HG02943 (cell line): ENCODE measurements at regions not wholly inside any gene's neighbourhood (a gene's known extent, or its start where the extent isn't known, plus 50 kb on each side); places are given as distances from the start of the nearest gene placed in this dataset.

Experiments
- ATAC-seq: cut with Tn5 transposase; IDR thresholded peaks from one replicate; pipeline ENCODE4 v1.9.1; 2021; ENCODE audit warnings: mild to moderate bottlenecking, low read depth, moderate library complexity; ENCODE audit not compliant: unreplicated experiment

- ATAC-seq = no peak
These were observed 680.0 kb downstream of the SEMA5A start for GRCh38 chr5:8865686-8866374.

DNA sequence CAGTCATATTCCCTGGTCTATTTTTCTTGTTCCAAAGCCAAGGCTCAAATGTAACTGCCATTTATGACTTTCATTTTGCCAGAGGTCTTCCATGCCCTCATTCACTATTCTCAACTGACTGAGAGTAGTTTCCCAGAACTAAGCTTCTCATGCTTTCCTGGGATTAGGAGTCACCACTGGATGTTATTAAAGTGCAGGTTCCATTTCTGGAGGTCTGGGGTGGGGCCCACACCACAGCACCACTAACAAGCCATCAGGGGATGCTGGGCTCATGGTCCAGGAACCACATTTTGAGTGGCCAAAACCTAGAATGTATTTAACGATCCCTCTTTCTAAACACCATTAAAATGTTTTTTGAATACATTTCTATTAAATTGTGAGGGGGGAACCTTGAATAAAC lies 677.6 kb downstream of the SEMA5A start:
- no peak for ATAC-seq

DNA sequence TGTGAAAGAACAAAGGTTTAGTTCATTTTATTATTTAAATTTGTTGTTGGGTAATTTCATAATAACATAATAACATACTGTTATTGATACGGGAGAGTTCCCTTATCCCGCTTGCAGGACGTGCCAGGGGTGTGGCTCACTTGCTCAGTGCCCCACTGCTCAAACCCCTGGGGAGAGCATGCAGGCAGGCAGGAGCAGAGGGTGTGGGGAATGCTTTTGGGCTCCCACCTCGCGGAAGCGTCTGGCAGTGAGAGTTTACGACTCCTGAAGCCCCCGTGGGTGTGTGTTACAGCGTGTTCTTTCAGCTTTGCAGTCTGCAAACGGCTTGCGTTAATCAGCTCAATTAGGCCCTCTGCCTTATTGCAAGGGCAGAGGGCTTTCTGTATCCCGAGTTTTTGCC lies 675.9 kb downstream of the SEMA5A start:
- ATAC-seq = no peak

- no peak for ATAC-seq
These were observed 675.4 kb downstream of the SEMA5A start for GRCh38 chr5:8870349-8870958.

DNA sequence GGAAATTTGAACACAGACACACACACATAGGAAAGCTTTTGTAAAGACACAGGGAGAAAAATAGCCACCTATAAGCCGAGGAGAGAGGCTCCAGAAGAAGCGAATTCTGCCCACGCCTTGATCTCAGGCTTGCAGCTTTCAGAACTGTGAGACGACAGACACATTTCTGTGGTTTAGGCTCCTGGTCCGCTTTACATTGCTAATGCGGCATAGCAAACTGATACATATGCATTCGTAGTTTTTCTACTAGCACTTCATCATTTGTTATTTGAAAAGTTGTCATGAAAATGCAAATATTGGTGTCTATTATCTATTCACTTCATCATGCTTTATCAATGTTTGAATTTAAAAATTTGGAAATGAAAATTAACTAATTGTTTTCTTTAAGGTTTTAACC lies 674.9 kb downstream of the SEMA5A start:
- ATAC-seq = no peak

GRCh38 chr5:8871446-8871845 lies 674.4 kb downstream of the SEMA5A start:
- no peak for ATAC-seq

- ATAC-seq = no peak
These were observed 670.2 kb downstream of the SEMA5A start for GRCh38 chr5:8875722-8876121.

DNA sequence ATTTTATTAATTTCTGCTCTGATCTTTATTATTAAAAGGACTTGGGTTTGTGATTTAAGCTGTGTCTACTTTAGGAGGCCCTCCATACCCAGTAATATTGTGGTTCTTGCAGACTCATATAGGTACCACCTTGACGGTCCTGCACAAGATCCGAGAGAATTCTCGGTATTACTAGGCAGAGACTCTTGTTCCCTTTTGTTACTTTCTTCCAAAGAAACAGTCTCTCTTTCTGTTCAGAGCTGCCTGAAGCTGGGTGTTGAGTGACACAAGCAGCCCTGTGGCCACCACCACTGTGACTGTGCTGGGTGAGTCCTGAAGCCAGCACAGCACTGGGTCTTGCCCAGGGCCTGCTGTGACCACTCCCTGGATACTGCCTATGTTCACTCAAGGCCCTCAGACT lies 666.6 kb downstream of the SEMA5A start:
- no peak for ATAC-seq

- ATAC-seq = no peak
These were observed 661.8 kb downstream of the SEMA5A start for GRCh38 chr5:8884029-8884428.

DNA sequence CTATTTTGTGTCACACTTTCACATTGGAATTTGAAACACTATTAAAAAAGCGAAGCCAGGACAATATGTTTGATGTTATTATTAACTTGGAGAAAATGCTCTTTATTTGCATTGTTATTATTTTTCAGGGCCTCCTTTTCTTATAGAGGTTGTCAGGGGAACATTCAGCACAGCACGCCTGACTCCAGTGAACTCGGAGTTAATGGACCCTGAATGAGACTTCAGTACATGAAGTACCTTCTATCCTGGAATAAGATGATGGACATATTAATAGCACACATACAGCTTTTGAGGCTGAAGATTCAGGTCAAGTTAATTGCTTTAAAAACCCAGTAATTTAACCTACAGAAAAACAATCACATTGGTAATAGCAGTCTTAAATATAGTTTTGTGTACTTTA lies 652.9 kb downstream of the SEMA5A start:
- ATAC-seq = no peak

- no peak for ATAC-seq
These were observed 651.8 kb downstream of the SEMA5A start for GRCh38 chr5:8894031-8894430.

DNA sequence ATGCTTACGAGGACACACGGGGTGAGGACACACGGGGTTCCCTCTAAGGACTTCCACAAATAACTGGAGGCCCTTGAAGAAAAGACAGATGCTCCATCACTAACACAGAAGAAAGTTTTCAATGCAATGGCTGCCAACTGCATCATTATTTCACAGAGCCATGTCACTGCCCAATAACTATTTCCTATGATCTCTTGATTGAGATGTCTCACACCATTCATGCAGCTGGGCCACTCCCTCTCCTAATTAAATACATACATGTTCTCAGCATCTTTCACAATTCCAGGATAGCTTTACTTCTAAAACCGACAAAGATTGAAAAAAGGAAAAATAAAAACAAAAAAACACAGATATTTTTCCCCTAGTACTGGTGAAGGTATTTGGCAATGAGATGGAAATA lies 650.8 kb downstream of the SEMA5A start:
- no peak for ATAC-seq

DNA sequence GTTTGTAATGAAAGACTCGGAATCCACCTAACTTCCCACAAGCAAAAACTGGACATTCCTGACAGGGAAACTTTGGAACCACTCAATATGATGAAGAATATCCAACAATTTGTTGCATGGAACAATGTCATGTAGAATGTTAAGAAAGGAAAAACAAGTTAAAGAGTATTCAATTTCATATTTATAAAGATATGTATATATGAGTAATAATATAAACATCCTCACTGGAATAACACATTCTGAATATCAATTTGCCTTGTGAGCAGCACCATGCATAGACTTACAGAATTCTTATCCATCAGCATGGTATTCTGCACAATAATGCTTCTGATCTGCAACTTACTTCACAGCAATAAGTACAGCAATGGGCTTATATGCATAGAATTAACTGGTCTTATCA lies 650.3 kb downstream of the SEMA5A start:
- no peak for ATAC-seq

- no peak for ATAC-seq
These were observed 648.6 kb downstream of the SEMA5A start for GRCh38 chr5:8897316-8897715.

DNA sequence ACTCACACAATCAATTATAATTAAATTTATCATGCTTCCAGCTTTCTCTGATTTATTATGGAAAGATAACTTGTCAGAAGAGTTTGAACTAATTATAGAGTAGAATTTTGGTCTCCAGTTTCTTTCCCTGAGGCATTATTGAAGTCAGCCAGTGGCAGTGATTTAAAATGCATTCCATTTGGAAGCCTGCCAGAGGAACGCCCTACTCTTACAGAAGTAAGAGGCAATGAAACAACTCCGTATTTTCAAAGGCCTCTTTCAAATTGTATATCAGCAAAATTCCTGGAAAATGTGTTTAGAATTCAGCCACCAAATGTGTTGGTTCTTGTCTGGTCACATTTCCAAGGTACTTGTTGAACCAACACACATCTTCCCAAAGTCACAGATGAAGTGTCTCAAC lies 640.9 kb downstream of the SEMA5A start:
- no peak for ATAC-seq

DNA sequence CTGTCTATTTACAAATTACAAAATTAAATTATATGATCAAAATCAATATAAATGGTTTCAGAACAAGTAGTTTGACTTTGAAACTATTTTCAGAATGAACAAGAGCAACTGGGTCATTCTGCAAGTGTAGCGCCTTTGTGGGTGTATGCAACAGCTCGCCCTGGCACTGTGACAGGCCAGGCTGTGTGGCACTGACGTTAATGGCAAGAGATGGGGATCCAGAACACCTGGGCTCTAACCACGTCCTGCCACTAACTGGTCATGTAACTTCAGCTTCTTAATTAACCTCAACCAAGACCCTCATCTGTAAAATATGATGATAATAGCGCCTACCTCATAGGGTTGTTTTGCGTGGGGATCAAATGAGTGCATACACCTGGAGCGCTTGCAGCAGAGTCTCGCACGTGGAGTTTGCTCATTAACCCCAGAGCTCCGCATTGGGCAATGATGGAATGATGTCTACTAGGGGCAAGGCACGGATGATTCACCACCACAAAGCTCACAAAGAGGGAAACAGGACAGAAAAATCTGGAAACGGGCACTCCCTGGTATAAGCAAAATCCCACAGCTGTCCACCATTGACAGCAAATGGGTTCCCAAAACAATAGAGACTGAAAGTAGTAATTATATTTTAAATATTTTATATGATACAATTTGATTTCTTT lies 639.4 kb downstream of the SEMA5A start:
- no peak for ATAC-seq

- no peak for ATAC-seq
These were observed 638.6 kb downstream of the SEMA5A start for GRCh38 chr5:8907168-8907868.

DNA sequence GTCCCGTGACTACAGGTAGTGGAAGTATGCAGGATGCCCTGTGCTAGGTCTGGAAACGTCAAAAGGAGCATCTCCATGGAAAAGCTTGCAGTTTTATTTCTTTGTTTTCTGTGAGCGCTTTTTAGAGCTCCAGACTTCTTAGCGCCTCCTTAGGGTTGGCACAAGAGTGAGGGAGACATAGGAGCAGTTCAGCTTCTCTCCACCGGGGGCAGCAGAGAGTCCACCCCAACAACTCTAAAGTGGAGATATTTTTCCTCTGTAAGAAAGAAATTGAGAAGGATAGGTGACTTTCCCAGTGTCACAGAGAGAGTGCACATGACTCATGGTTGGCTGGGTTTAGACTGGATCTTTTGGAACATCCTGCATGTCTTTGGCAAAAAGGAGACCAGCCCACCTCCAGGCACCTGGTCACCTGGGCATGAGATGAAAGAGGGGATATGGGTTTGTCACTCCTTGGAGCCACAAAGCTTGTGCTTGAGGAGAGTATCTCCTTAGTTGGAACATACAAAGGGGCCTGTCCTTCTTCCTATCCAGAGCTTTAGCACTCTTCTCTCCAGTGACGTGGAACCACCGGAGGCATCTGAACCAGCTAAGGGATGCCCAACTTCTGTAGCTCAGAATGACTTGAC lies 637.7 kb downstream of the SEMA5A start:
- no peak for ATAC-seq

GRCh38 chr5:8912106-8912505 lies 633.8 kb downstream of the SEMA5A start:
- no peak for ATAC-seq

GRCh38 chr5:8913522-8913921 lies 632.4 kb downstream of the SEMA5A start:
- ATAC-seq = no peak

DNA sequence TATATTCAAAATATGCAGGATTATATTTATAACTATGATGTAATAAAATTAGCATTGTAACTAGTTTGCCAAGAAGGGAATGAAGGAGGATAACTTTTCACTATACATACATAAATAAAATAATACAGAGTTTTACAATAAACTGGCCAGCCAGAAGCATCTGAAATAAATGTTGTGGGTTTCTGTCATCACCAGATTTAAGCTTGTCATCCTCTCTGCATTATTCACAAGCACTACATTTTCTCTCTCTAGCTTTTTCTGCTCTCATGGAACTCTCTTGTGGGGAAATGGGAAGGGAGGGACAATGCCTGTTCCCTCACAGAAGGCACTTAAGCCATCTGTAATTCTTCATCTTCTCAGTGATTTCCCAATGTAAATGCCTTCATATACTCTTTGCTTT lies 626.8 kb downstream of the SEMA5A start:
- no peak for ATAC-seq
